T1000 (cell line): ENCODE measurements at regions not wholly inside any gene's neighbourhood (a gene's known extent, or its start where the extent isn't known, plus 50 kb on each side); places are given as distances from the start of the nearest gene placed in this dataset.

Experiments used
- DNase-seq: peaks from one replicate; lab custom pipeline; 2025; ENCODE audit warnings: mixed read lengths; lab: John Stamatoyannopoulos, UW

- no peak for DNase-seq
Observed at GRCh38 chr14:98819132-98819866, 452.7 kb downstream of the BCL11B start.

DNA sequence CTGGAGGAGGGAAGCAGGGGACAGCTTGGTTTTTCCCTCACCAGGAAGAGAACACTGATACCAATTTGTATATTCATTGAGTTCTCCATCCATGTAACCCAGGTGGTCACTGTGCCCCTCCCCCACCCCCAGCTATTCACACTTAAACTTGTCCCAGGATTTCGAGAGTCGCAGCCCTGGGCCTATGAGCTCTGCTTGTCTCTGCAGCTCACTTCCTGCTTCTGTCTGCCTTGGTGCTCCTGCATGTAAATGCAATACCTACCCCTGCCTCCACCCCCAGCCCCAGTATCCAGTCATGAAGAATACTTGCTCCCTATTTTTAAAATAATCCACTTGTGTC is 452.2 kb downstream of the BCL11B start:
- no peak for DNase-seq

GRCh38 chr14:98822917-98823316 is 449.1 kb downstream of the BCL11B start:
- no peak for DNase-seq

DNA sequence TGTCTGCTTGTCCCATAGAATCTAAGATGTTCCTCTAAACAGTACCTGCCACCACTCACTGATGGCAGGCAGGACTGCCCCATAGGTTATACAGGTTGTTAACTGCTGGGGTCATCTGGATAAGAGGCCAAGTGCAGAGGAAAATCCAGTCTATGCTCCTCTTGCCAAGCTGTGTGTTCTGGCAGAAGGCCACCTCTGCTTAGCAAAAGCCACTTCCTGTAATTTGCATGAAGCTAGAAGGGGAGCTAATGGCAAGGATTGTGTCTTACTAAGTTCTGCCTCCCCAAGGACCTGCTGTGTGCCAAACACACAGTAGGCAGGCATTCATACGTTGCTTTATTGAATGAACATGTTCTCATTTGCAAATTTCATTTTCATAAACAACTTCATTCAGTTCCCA is 445.4 kb downstream of the BCL11B start:
- DNase-seq: no peak

GRCh38 chr14:98834119-98834518 is 437.9 kb downstream of the BCL11B start:
- DNase-seq: no peak

GRCh38 chr14:98835051-98835824 is 436.8 kb downstream of the BCL11B start:
- no peak for DNase-seq

DNA sequence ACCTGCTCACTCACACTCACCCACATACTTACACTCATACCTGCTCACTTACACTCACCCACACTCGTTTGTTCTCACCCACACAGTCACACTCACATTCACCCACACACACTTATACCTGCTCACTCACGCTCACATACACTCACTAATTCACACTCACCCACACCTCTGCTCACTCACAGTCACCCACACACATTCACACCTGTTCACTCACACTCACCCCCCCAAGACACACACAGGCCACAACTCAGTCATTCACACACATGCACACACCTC is 436.2 kb downstream of the BCL11B start:
- no peak for DNase-seq

GRCh38 chr14:98840091-98840490 is 431.9 kb downstream of the BCL11B start:
- no peak for DNase-seq

GRCh38 chr14:98840511-98840910 is 431.5 kb downstream of the BCL11B start:
- no peak for DNase-seq

DNA sequence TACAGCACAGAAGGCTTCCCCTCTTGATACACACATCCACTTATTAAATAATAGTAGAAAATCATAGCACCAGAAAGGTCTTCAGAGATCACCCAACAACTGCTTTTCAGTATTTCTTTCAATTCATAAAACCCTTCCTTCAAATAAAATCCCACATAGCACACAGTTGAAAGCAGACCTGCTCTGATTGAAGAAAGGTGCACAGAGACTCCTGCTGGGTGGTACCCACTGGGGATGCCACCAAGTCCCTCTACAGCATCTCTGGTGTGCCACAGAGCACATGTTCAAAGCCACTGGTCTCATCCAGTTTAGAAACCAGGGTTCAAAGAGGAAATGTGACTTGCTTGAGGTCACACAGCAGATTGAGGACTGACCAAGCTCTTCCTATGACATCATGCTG is 427.5 kb downstream of the BCL11B start:
- no peak for DNase-seq

DNA sequence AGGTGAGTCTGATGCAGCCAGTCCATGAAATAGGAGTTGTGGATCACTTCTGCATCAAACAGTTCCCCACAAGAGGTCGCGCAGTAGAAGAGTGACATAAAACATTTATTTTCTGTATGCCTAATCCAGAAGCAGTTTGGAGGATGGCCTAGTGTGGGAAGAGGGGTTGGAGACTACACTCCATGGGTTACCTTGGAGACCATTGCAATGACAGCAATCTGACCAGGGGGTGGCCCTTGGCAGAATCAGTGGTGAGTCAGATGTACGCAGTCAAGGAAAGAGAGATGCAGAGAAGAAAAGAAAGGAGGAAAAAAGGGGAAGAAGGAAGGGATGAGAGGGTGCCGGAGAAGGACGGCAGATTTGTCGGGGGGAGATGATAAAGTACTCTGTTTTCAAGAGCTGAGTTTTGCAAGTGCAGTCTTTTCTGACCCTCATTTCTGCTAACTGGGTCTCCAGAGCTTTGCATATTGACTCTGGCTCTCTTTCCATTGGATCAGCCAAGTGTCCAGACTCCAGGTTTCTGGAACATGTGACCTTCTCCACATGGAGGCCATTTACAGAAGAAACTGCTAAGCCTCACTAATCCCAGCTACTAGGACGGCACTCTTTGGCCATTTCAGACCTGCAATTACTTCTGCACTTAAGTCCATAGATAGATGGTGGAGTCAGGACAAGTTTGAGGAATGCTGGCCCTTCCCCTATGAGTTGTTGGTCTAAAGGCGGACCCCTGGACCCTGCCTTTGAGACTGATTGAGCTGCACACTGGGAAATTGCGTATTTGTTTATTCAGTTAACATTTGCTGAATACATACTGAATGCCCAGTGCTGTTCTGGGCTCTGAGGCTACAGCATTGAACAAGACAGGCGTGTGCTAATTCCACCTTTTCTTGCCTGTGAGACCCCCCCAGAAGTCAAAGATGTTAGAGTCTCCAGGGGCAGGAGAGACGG is 424.2 kb downstream of the BCL11B start:
- no peak for DNase-seq

GRCh38 chr14:98853063-98853729 is 418.8 kb downstream of the BCL11B start:
- no peak for DNase-seq

GRCh38 chr14:98855926-98856715 is 415.9 kb downstream of the BCL11B start:
- DNase-seq: no peak

DNA sequence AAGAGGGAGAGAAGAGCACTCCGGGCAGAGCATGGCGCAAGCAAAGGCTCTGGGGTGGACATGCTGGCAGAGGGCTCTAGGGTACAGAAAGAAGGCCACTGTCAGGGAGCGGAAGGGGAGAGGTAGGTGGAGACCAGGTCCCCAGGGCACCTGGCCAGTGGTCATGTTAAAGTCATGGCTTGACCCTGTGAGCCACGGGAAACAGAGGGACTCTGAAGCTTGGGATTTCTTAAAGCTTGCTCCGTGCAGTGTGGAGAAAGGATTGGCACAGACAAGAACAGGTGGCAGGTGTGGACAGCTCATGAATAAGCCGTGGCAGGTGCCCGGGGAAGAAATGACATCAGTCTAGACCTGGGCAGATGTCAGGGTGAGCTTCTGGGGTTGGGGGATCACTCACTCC is 413.8 kb downstream of the BCL11B start:
- no peak for DNase-seq

DNA sequence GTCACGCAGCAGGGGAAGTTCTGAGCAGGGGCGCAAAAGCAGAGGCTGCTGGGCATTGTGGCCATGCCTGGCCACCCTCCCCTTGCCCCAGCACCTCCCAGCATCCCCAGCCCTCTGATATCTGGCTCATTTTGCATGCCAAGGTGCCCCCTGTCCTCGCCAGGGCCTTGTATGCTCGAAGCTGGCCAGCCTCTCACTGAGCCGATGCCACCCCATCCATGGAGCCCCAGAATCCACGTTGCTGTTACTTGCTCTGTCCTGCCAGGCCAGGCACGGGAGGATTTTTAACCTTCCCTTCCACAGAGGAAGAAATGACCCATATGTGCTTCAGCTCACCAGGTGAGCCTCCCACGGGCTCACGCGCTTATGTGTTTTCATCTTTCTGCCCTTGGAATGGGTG is 413.4 kb downstream of the BCL11B start:
- DNase-seq: no peak

- no peak for DNase-seq
Observed at GRCh38 chr14:98859301-98859700, 412.7 kb downstream of the BCL11B start.

GRCh38 chr14:98864211-98864610 is 407.8 kb downstream of the BCL11B start:
- DNase-seq: no peak

DNA sequence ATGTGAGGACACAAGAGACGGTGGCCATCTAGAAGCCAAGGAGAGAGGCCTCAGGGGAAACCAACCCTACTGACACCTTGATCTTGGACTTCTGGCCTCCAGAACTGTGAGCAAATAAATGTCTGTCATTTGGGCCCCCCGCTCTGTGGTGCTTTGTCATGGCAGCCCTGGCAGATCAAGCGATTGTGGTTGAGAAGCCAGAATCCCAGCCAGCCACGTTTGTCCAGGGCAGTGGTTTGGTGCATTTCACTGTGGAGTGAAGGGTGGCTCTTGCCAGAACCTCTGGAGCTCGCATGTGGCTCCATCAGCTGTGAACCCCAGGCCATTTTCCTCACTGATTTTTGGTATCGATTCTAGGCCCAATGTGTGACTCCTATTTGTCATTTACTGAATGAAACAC is 404.9 kb downstream of the BCL11B start:
- DNase-seq: no peak

DNA sequence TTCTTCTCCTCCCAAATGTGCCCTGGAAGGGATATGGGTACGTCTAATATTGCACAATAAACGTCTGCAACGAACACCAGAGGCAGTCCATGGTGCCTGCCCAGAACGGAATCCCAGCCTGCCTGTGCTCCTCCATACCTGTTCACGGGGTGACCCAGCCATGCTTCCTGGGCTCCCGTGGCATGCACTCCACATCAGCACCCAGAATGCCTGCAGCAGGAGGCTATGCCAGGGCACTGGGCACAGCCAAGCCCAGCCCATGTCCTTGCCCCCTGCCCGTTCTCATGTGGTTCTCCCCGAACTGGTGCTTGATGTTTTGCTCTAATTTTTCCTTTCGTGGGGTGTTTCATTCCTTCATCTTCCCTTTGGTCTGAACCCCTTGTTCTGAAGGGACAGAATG is 404.3 kb downstream of the BCL11B start:
- DNase-seq: no peak

DNA sequence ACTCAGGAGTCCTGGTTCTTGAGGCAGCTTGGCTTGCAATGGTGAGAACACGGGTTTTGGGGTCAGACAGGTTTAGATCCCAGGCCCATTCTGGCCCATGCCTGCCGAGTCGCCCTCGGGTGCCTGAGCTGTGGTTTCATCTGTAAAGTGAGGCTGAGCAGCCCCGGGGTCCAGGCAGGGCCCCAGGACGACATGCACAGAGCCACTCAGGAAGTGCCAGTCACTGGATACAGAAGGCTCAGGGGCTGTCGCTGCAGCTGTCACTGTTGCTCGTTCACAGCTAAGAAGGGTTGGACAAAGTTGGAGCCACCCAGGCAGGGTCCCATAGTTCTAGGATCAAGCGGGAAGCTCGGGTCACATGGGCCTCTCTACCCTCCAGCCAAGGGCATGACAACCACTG is 403.1 kb downstream of the BCL11B start:
- no peak for DNase-seq

DNA sequence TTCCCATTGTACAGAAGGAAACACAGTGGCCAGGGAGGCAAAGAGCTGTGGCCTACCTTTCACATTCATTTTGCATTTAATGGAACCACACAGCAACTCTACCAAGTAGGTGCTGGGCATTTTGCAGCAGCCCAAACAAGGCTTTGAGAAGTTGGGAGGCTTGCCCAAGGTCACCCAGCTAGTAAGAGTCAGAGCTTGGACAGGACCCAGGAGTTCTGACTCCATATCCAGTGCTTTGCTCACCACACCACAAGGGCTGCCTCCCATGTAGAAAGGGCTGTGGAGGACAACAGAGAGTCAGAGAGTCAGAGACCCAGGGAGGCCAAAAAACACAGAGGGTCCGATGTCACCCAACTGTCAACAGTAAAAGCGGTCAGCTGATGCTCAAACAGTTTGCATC is 400.2 kb downstream of the BCL11B start:
- no peak for DNase-seq

- no peak for DNase-seq
Observed at GRCh38 chr14:98877065-98877464, 394.9 kb downstream of the BCL11B start.
